ENCODE measurements at regions not wholly inside any gene's neighbourhood (a gene's known extent, or its start where the extent isn't known, plus 50 kb on each side); places are given as distances from the start of the nearest gene placed in this dataset.

- Histone ChIP-seq H3K4me1 (no peaks in the 10 kb centered on the region), H3K36me3 (ENCODE audit: control insufficient read depth, insufficient read depth, low read length) (no peaks in the 10 kb centered on the region), H3K79me2 (no peaks in the 10 kb centered on the region), H3K9ac (no peak overlapping the region), H3K27ac (peak overlapping the region; percentile 24), H3K27me3 (ENCODE audit: control insufficient read depth, insufficient read depth, low read length) (no peaks in the 10 kb centered on the region), H3K9me3 (ENCODE audit: control insufficient read depth, low read length) (no peaks in the 10 kb centered on the region), H2AFZ (no peak overlapping the region), H3K4me3 (ENCODE audit: low read depth, low read length) (no peak overlapping the region), H3K4me2 (ENCODE audit: low read length) (no peak overlapping the region)
- TF ChIP-seq CTCF (IDR thresholded peaks at IDR 0.05) = no peak
Observed at GRCh38 chr5:39502704-39503103, 77.9 kb upstream of the DAB2 start.

GRCh38 chr5:39501397-39501796 is 76.6 kb upstream of the DAB2 start:
- no peaks in the 10 kb centered on the region for H3K4me1 ChIP-seq
- H3K9me3 ChIP-seq (ENCODE audit: control insufficient read depth, low read length) = no peaks in the 10 kb centered on the region
- no peak overlapping the region for H3K27ac ChIP-seq
- no peaks in the 10 kb centered on the region for H3K36me3 ChIP-seq (ENCODE audit: control insufficient read depth, insufficient read depth, low read length)
- H2AFZ ChIP-seq = no peak overlapping the region
- no peak overlapping the region for H3K9ac ChIP-seq
- H3K79me2 ChIP-seq = no peaks in the 10 kb centered on the region
- TF ChIP-seq CTCF (IDR thresholded peaks at IDR 0.05) = no peak
- no peaks in the 10 kb centered on the region for H3K27me3 ChIP-seq (ENCODE audit: control insufficient read depth, insufficient read depth, low read length)
- H3K4me3 ChIP-seq (ENCODE audit: low read depth, low read length) = no peak overlapping the region
- no peak overlapping the region for H3K4me2 ChIP-seq (ENCODE audit: low read length)

- no peaks in the 10 kb centered on the region for H3K4me1 ChIP-seq
- H3K9me3 ChIP-seq (ENCODE audit: control insufficient read depth, low read length) = no peaks in the 10 kb centered on the region
- H3K79me2 ChIP-seq = no peaks in the 10 kb centered on the region
- H3K4me2 ChIP-seq (ENCODE audit: low read length) = no peak overlapping the region
- no peaks in the 10 kb centered on the region for H3K27me3 ChIP-seq (ENCODE audit: control insufficient read depth, insufficient read depth, low read length)
- H3K9ac ChIP-seq = no peak overlapping the region
- no peak overlapping the region for H3K27ac ChIP-seq
- H3K4me3 ChIP-seq (ENCODE audit: low read depth, low read length) = no peak overlapping the region
- H2AFZ ChIP-seq = no peak overlapping the region
- no peaks in the 10 kb centered on the region for H3K36me3 ChIP-seq (ENCODE audit: control insufficient read depth, insufficient read depth, low read length)
- TF ChIP-seq CTCF (IDR thresholded peaks at IDR 0.05) = no peak
Observed at GRCh38 chr5:39500551-39501175, 75.9 kb upstream of the DAB2 start.

GRCh38 chr5:39498278-39498952 is 73.6 kb upstream of the DAB2 start:
- Histone ChIP-seq H3K4me2 (ENCODE audit: low read length) (no peak overlapping the region), H3K27ac (no peak overlapping the region), H3K4me1 (no peaks in the 10 kb centered on the region), H3K36me3 (ENCODE audit: control insufficient read depth, insufficient read depth, low read length) (no peaks in the 10 kb centered on the region), H3K9me3 (ENCODE audit: control insufficient read depth, low read length) (no peaks in the 10 kb centered on the region), H3K27me3 (ENCODE audit: control insufficient read depth, insufficient read depth, low read length) (no peaks in the 10 kb centered on the region), H3K79me2 (no peaks in the 10 kb centered on the region), H3K9ac (no peak overlapping the region), H3K4me3 (ENCODE audit: low read depth, low read length) (no peak overlapping the region), H2AFZ (no peak overlapping the region)
- no peak for TF ChIP-seq CTCF (IDR thresholded peaks at IDR 0.05)

- no peak overlapping the region for H3K9ac ChIP-seq
- no peak for TF ChIP-seq CTCF (IDR thresholded peaks at IDR 0.05)
- H3K27me3 ChIP-seq (ENCODE audit: control insufficient read depth, insufficient read depth, low read length) = no peaks in the 10 kb centered on the region
- no peaks in the 10 kb centered on the region for H3K79me2 ChIP-seq
- H3K4me3 ChIP-seq (ENCODE audit: low read depth, low read length) = no peak overlapping the region
- H3K36me3 ChIP-seq (ENCODE audit: control insufficient read depth, insufficient read depth, low read length) = no peaks in the 10 kb centered on the region
- no peak overlapping the region for H3K4me2 ChIP-seq (ENCODE audit: low read length)
- no peaks in the 10 kb centered on the region for H3K9me3 ChIP-seq (ENCODE audit: control insufficient read depth, low read length)
- H3K27ac ChIP-seq = no peak overlapping the region
- H3K4me1 ChIP-seq = no peaks in the 10 kb centered on the region
- H2AFZ ChIP-seq = no peak overlapping the region
Observed at GRCh38 chr5:39497322-39497721, 72.5 kb upstream of the DAB2 start.
